IMR-90 (cell line): ENCODE measurements at regions not wholly inside any gene's neighbourhood (a gene's known extent, or its start where the extent isn't known, plus 50 kb on each side); places are given as distances from the start of the nearest gene placed in this dataset.

Source experiments
- ATAC-seq: fragments of 200-7000 bp; cut with Tn5 transposase; 2 replicates; pipeline ENCODE4 v1.9.1; 2020; ENCODE audit warnings: low read depth, mild to moderate bottlenecking, moderate library complexity
- BruUV-seq: library from RNA; stranded (reverse); fragments of 400-500 nt; replicated peaks from 2 replicates; lab custom pipeline; 2021; lab: Mats Ljungman, UMichigan
- CTCF ChIA-PET: fragments of 300-600 bp; formaldehyde crosslinking; extraction: SDS; loops from one replicate; lab custom pipeline; 2021; ENCODE audit warnings: antibody characterized with exemption; lab: Yijun Ruan, JAX
- POLR2A ChIA-PET: fragments of 300-600 bp; sonication (Branson Sonifier 250); formaldehyde crosslinking; loops from one replicate; lab custom pipeline; 2022; ENCODE audit warnings: antibody characterized with exemption; ENCODE audit not compliant: unreplicated experiment; lab: Charles Lee
- DNase-seq: peaks from one replicate; pipeline ENCODE4 v3.0.0; 2013
- H2AFZ ChIP-seq: replicated peaks from 2 replicates; pipeline ENCODE3; 2013; ENCODE audit warnings: low read length, mild to moderate bottlenecking; ENCODE audit not compliant: poor library complexity
- H2AK5ac ChIP-seq: 2 replicates; pipeline ENCODE4 v1.6.1; 2013; ENCODE audit warnings: low read depth, low read length, inconsistent platforms
- H2AK9ac ChIP-seq: replicated peaks from 2 replicates; pipeline ENCODE3; 2013; ENCODE audit warnings: mild to moderate bottlenecking, low read depth, low read length, moderate library complexity; ENCODE audit not compliant: poor library complexity
- H2BK120ac ChIP-seq: 2 replicates; pipeline ENCODE4 v1.6.1; 2013; ENCODE audit warnings: low read depth, low read length, inconsistent platforms
- H2BK15ac ChIP-seq: 3 replicates; pipeline ENCODE4 v1.6.1; 2013; ENCODE audit warnings: low read depth, low read length, inconsistent platforms
- H2BK20ac ChIP-seq: 2 replicates; pipeline ENCODE4 v1.6.1; 2013; ENCODE audit warnings: low read depth, mild to moderate bottlenecking, inconsistent platforms, low read length, moderate library complexity
- H2BK5ac ChIP-seq: 2 replicates; pipeline ENCODE4 v1.6.1; 2013; ENCODE audit warnings: mild to moderate bottlenecking, low read depth, low read length, inconsistent platforms; ENCODE audit not compliant: poor library complexity, severe bottlenecking
- H3K14ac ChIP-seq: replicated peaks from 2 replicates; pipeline ENCODE4 v1.6.1; 2013; ENCODE audit warnings: low read depth, low read length, inconsistent platforms
- H3K18ac ChIP-seq: 2 replicates; pipeline ENCODE4 v1.6.1; 2013; ENCODE audit warnings: low read depth, low read length, control low read depth
- H3K23ac ChIP-seq: 2 replicates; pipeline ENCODE4 v1.6.1; 2013; ENCODE audit warnings: low read depth, low read length, inconsistent platforms
- H3K27ac ChIP-seq: 2 replicates; pipeline ENCODE4 v1.5.1; 2013; ENCODE audit warnings: mild to moderate bottlenecking, control low read depth, low read length; ENCODE audit not compliant: insufficient read depth
- H3K27me3 ChIP-seq: 2 replicates; pipeline ENCODE4 v1.6.1; 2013; ENCODE audit warnings: low read length; ENCODE audit not compliant: control insufficient read depth, insufficient read depth
- H3K36me3 ChIP-seq: 2 replicates; pipeline ENCODE4 v1.6.1; 2013; ENCODE audit warnings: low read length, mixed read lengths; ENCODE audit not compliant: control insufficient read depth, insufficient read depth
- H3K4ac ChIP-seq: 2 replicates; pipeline ENCODE4 v1.6.1; 2013; ENCODE audit warnings: low read depth, low read length, inconsistent platforms
- H3K4me1 ChIP-seq: 2 replicates; pipeline ENCODE4 v1.6.1; 2013; ENCODE audit warnings: low read length, mixed read lengths; ENCODE audit not compliant: control insufficient read depth, insufficient read depth
- H3K4me2 ChIP-seq: 2 replicates; pipeline ENCODE4 v1.6.1; 2013; ENCODE audit warnings: low read depth, mild to moderate bottlenecking, control low read depth, low read length, moderate library complexity
- H3K4me3 ChIP-seq: 2 replicates; pipeline ENCODE4 v1.5.1; 2013; ENCODE audit warnings: low read depth, mild to moderate bottlenecking, control low read depth, low read length, moderate library complexity; ENCODE audit not compliant: insufficient read depth
- H3K56ac ChIP-seq: 2 replicates; pipeline ENCODE4 v1.6.1; 2013; ENCODE audit warnings: low read length, inconsistent platforms; ENCODE audit not compliant: insufficient read depth; ENCODE audit errors: extremely low read depth
- H3K79me1 ChIP-seq, 2 experiments: 2 replicates each; pipeline ENCODE4 v1.6.1; 2013; ENCODE audit warnings: low read length in 2 of 2, inconsistent platforms in 1 of 2, low read depth in 1 of 2
- H3K9ac ChIP-seq: 2 replicates; pipeline ENCODE4 v1.6.1; 2013; ENCODE audit warnings: low read depth, low read length, control low read depth
- H3K9me1 ChIP-seq: 2 replicates; pipeline ENCODE4 v1.6.1; 2013; ENCODE audit warnings: low read length, inconsistent platforms; ENCODE audit not compliant: insufficient read depth
- H3K9me3 ChIP-seq: 2 replicates; pipeline ENCODE4 v1.6.1; 2013; ENCODE audit warnings: low read length; ENCODE audit not compliant: control insufficient read depth, insufficient read depth
- H4K20me1 ChIP-seq: 2 replicates; pipeline ENCODE4 v1.6.1; 2013; ENCODE audit warnings: low read length, inconsistent platforms; ENCODE audit not compliant: insufficient read depth
- H4K5ac ChIP-seq: 2 replicates; pipeline ENCODE4 v1.6.1; 2013; ENCODE audit warnings: mild to moderate bottlenecking, low read depth, low read length, control low read depth
- H4K8ac ChIP-seq, 2 experiments: 2 replicates each; pipeline ENCODE4 v1.6.1; 2013; ENCODE audit warnings: low read depth in 2 of 2, low read length in 2 of 2, control low read depth in 1 of 2, inconsistent platforms in 1 of 2
- H4K91ac ChIP-seq: 2 replicates; pipeline ENCODE4 v1.6.1; 2013; ENCODE audit warnings: low read depth, low read length, inconsistent platforms; ENCODE audit not compliant: insufficient read depth
- BHLHE40 ChIP-seq: fragments of 150-350 bp; IDR thresholded peaks from 2 replicates; pipeline ENCODE4 v1.6.1; 2016; ENCODE audit warnings: mild to moderate bottlenecking, low read depth, low read length
- CEBPB ChIP-seq: IDR thresholded peaks from 2 replicates; pipeline ENCODE4 v1.6.1; 2012; ENCODE audit warnings: low read depth, low read length, improper control_type of control experiment
- CHD1 ChIP-seq: IDR thresholded peaks from 2 replicates; pipeline ENCODE4 v1.6.1; 2012; ENCODE audit warnings: low read depth, low read length, improper control_type of control experiment
- CTCF ChIP-seq: conservative IDR thresholded peaks from 2 replicates; pipeline ENCODE4 v1.5.1; 2012; ENCODE audit warnings: mild to moderate bottlenecking, low read depth, low read length, improper control_type of control experiment
- ELK1 ChIP-seq: fragments of 150-350 bp; IDR thresholded peaks from 2 replicates; pipeline ENCODE4 v1.6.1; 2016; ENCODE audit warnings: low read depth, mild to moderate bottlenecking, low read length, moderate library complexity, borderline replicate concordance
- FOS ChIP-seq: fragments of 150-350 bp; IDR thresholded peaks from 2 replicates; pipeline ENCODE4 v1.6.1; 2016; ENCODE audit warnings: low read depth, low read length
- MAFK ChIP-seq: IDR thresholded peaks from 2 replicates; pipeline ENCODE4 v1.6.1; 2012; ENCODE audit warnings: low read depth, low read length, improper control_type of control experiment
- MAZ ChIP-seq: IDR thresholded peaks from 2 replicates; pipeline ENCODE4 v1.6.1; 2012; ENCODE audit warnings: low read depth, mild to moderate bottlenecking, low read length, improper control_type of control experiment, moderate library complexity, borderline replicate concordance
- MXI1 ChIP-seq: IDR thresholded peaks from 2 replicates; pipeline ENCODE4 v1.6.1; 2012; ENCODE audit warnings: low read depth, mild to moderate bottlenecking, low read length, moderate library complexity, borderline replicate concordance
- NFE2L2 ChIP-seq: fragments of 150-350 bp; IDR thresholded peaks from 2 replicates; pipeline ENCODE4 v1.6.1; 2016; ENCODE audit warnings: low read depth, mild to moderate bottlenecking, low read length
- POLR2A ChIP-seq: IDR thresholded peaks from 2 replicates; pipeline ENCODE4 v1.6.1; 2012; ENCODE audit warnings: mild to moderate bottlenecking, low read depth, low read length
- RAD21 ChIP-seq: IDR thresholded peaks from 2 replicates; pipeline ENCODE4 v1.6.1; 2012; ENCODE audit warnings: low read length, improper control_type of control experiment
- RCOR1 ChIP-seq: IDR thresholded peaks from 2 replicates; pipeline ENCODE4 v1.6.1; 2012; ENCODE audit warnings: mild to moderate bottlenecking, low read length, improper control_type of control experiment; ENCODE audit not compliant: insufficient replicate concordance
- RFX5 ChIP-seq: IDR thresholded peaks from 2 replicates; pipeline ENCODE4 v1.8.0; 2012; ENCODE audit warnings: low read depth, mild to moderate bottlenecking, low read length, moderate library complexity
- SMC3 ChIP-seq: fragments of 150-350 bp; IDR thresholded peaks from 2 replicates; pipeline ENCODE4 v1.6.1; 2016; ENCODE audit warnings: low read depth, mild to moderate bottlenecking, antibody characterized with exemption, low read length, moderate library complexity
- USF2 ChIP-seq: fragments of 150-350 bp; IDR thresholded peaks from 2 replicates; pipeline ENCODE4 v1.6.1; 2017; ENCODE audit warnings: mild to moderate bottlenecking, antibody characterized with exemption, low read length, low read depth
- WGBS, 2 experiments: methylation state at CpG; one replicate each; pipeline versions ENCODE4 v1.1.5 to v1.1.7; 2013; ENCODE audit warnings: missing lambda C conversion rate in 2 of 2; ENCODE audit not compliant: insufficient read length in 1 of 2; ENCODE audit errors: extremely low coverage in 2 of 2; 5-methylcytosine and 5-hydroxymethylcytosine counted together
- dilution Hi-C: fragments of 300-500 bp; cut with HindIII; formaldehyde crosslinking; loops from one replicate; pipeline ENCODE4 v1.14.3; 2018; ENCODE audit warnings: low sequenced_read_pairs; ENCODE audit not compliant: unreplicated experiment
- in situ Hi-C: fragments of 300-500 bp; cut with MboI; formaldehyde crosslinking; loops from 3 replicates; pipeline ENCODE4 v1.14.3; 2019; ENCODE audit warnings: low sequenced_read_pairs, inconsistent platforms, mixed read lengths
- intact Hi-C: fragments of 100-400 bp; cut with micrococcal nuclease; formaldehyde crosslinking; loops from 2 replicates; pipeline ENCODE4 v1.10.0; 2022

GRCh38 chr1:38420666-38421065, 374.1 kb upstream of the POU3F1 start:
- H3K18ac ChIP-seq: no peak overlapping the region
- no peak overlapping the region for H3K14ac ChIP-seq
- no peak overlapping the region for H4K91ac ChIP-seq
- no peaks in the 10 kb centered on the region for H3K79me1 ChIP-seq
- no peaks in the 10 kb centered on the region for H3K9me3 ChIP-seq
- ChIA-PET POLR2A (no interaction called here), CTCF (no interaction called here)
- no peaks in the 10 kb centered on the region for H3K4me1 ChIP-seq
- no peaks in the 10 kb centered on the region for H3K27me3 ChIP-seq
- H3K4ac ChIP-seq: no peak overlapping the region
- H3K27ac ChIP-seq: no peak overlapping the region
- H2BK20ac ChIP-seq: no peak overlapping the region
- no peak overlapping the region for H2AK9ac ChIP-seq
- H2AK5ac ChIP-seq: no peak overlapping the region
- dilution Hi-C loops: no loop called here
- DNase-seq: no peak
- H4K5ac ChIP-seq: no peak overlapping the region
- H3K36me3 ChIP-seq: no peaks in the 10 kb centered on the region
- in situ Hi-C loops: no loop called here
- no peaks in the 10 kb centered on the region for H4K20me1 ChIP-seq
- no peak overlapping the region for H3K23ac ChIP-seq
- no TSS peak for BruUV-seq
- H2BK120ac ChIP-seq: no peak overlapping the region
- no peak overlapping the region for H4K8ac ChIP-seq
- TF ChIP-seq RCOR1 (no peak), POLR2A (no peak), FOS (no peak), BHLHE40 (no peak), CTCF (no peak), MXI1 (no peak), MAZ (no peak), ELK1 (no peak), RFX5 (no peak), CHD1 (no peak), USF2 (no peak), MAFK (no peak), CEBPB (no peak), SMC3 (no peak), NFE2L2 (no peak), RAD21 (no peak)
- H3K4me2 ChIP-seq: no peak overlapping the region
- no peaks in the 10 kb centered on the region for H3K9me1 ChIP-seq
- no peak overlapping the region for H2BK5ac ChIP-seq
- intact Hi-C loops: no loop called here
- WGBS, 2 experiments: 14% methylated on average over 1 of the region's 4 CpGs; no CpG with 5 or more reads in 1 of the 2 experiments
- no peak overlapping the region for H2AFZ ChIP-seq
- no peak overlapping the region for H3K9ac ChIP-seq
- H3K4me3 ChIP-seq: no peak overlapping the region
- no peak for ATAC-seq
- H2BK15ac ChIP-seq: no peak overlapping the region
- H3K56ac ChIP-seq: no peak overlapping the region
